HCT116 (cell line): ENCODE measurements at regions not wholly inside any gene's neighbourhood (a gene's known extent, or its start where the extent isn't known, plus 50 kb on each side); places are given as distances from the start of the nearest gene placed in this dataset.

Source experiments
- ATAC-seq: fragments of 200-7000 bp; cut with Tn5 transposase; 2 replicates; pipeline ENCODE4 v1.9.1; 2020; ENCODE audit warnings: mild to moderate bottlenecking, moderate library complexity
- BruUV-seq: library from RNA; stranded (reverse); fragments of 400-500 nt; replicated peaks from 2 replicates; lab custom pipeline; 2021; lab: Mats Ljungman, UMichigan
- CTCF ChIA-PET: fragments of 300-600 bp; sonication (Branson Sonifier 250); formaldehyde crosslinking; loops from one replicate; lab custom pipeline; 2021; ENCODE audit warnings: antibody characterized with exemption; lab: Charles Lee
- POLR2A ChIA-PET: fragments of 300-600, 350-600 bp; sonication (Branson Sonifier 250); formaldehyde crosslinking; loops from one replicate; lab custom pipeline; 2021; ENCODE audit warnings: antibody characterized with exemption; lab: Charles Lee
- RAD21 ChIA-PET, 2 experiments: fragments of 300-600 bp; sonication (Branson Sonifier 250); formaldehyde crosslinking; loops; one replicate each; lab custom pipeline; 2023; ENCODE audit warnings: low total read pairs in 2 of 2; ENCODE audit not compliant: uncharacterized antibody in 2 of 2, unreplicated experiment in 2 of 2, low non-redundant PET in 1 of 2; lab: Charles Lee
- DNase-seq: peaks from one replicate; pipeline ENCODE4 v3.0.0-alpha.2; 2010; ENCODE audit warnings: low read depth, low spot score
- H2AFZ ChIP-seq: fragments of 200-600 bp; shearing (Covaris generic), sonication (generic); 2 replicates; pipeline ENCODE4 v1.6.1; 2017; ENCODE audit warnings: low read depth, mixed run types, mixed read lengths, antibody characterized with exemption, low read length; ENCODE audit not compliant: poor library complexity, severe bottlenecking
- H3K27ac ChIP-seq: 2 replicates; pipeline ENCODE4 v1.5.1; 2012; ENCODE audit warnings: low read depth, low read length
- H3K27me3 ChIP-seq: fragments of 200-600 bp; sonication (generic); 2 replicates; pipeline ENCODE4 v1.6.1; 2016; ENCODE audit warnings: mixed run types, low read length, mixed read lengths; ENCODE audit not compliant: insufficient read depth
- H3K36me3 ChIP-seq, 2 experiments: fragments of 200-500 bp in 1 of 2; fragments of 200-600 bp in 1 of 2; sonication (Bioruptor generic) in 1 of 2; sonication (generic) in 1 of 2; 2 replicates each; pipeline versions ENCODE4 v1.5.1 to v1.6.1; 2014 to 2016; ENCODE audit warnings: low read length in 2 of 2, inconsistent platforms in 1 of 2, mixed read lengths in 1 of 2, mixed run types in 1 of 2; ENCODE audit not compliant: insufficient read depth in 2 of 2, control insufficient read depth in 1 of 2
- H3K4me1 ChIP-seq, 2 experiments: fragments of 200-600 bp in 1 of 2; sonication (generic) in 1 of 2; 2 replicates each; pipeline versions ENCODE4 v1.5.1 to v1.6.1; 2012 to 2017; ENCODE audit warnings: low read length in 2 of 2, inconsistent platforms in 1 of 2, mild to moderate bottlenecking in 1 of 2, mixed read lengths in 1 of 2, mixed run types in 1 of 2, moderate library complexity in 1 of 2; ENCODE audit not compliant: insufficient read depth in 2 of 2, control insufficient read depth in 1 of 2
- H3K4me2 ChIP-seq: fragments of 200-600 bp; sonication (generic); 2 replicates; pipeline ENCODE4 v1.6.1; 2017; ENCODE audit warnings: mixed run types, low read length, mixed read lengths
- H3K4me3 ChIP-seq, 2 experiments: fragments of 200-600 bp in 1 of 2; sonication (generic) in 1 of 2; replicated peaks in 1 of 2; 2 replicates each; pipeline ENCODE4 v1.5.1; 2011 to 2016; ENCODE audit warnings: low read length in 2 of 2, control low read depth in 1 of 2, low read depth in 1 of 2, mild to moderate bottlenecking in 1 of 2, mixed read lengths in 1 of 2, mixed run types in 1 of 2
- H3K79me2 ChIP-seq: fragments of 200-600 bp; sonication (generic); 2 replicates; pipeline ENCODE4 v1.6.1; 2017; ENCODE audit warnings: mild to moderate bottlenecking, mixed run types, low read length, moderate library complexity, mixed read lengths; ENCODE audit not compliant: insufficient read depth
- H3K9ac ChIP-seq: fragments of 200-600 bp; sonication (generic); 2 replicates; pipeline ENCODE4 v1.6.1; 2016; ENCODE audit warnings: low read length, mixed read lengths
- H3K9me2 ChIP-seq: fragments of 200-600 bp; sonication (generic), shearing (Covaris generic); 2 replicates; pipeline ENCODE4 v1.6.1; 2017; ENCODE audit warnings: mixed run types, mild to moderate bottlenecking, moderate library complexity; ENCODE audit not compliant: insufficient read depth
- H3K9me3 ChIP-seq, 2 experiments: fragments of 200-500 bp in 1 of 2; fragments of 200-600 bp in 1 of 2; sonication (Bioruptor generic) in 1 of 2; sonication (generic) in 1 of 2; 2 replicates each; pipeline ENCODE4 v1.6.1; 2014 to 2017; ENCODE audit warnings: low read length in 2 of 2, mixed read lengths in 2 of 2, inconsistent platforms in 1 of 2, low read depth in 1 of 2, mild to moderate bottlenecking in 1 of 2, mixed run types in 1 of 2, moderate library complexity in 1 of 2; ENCODE audit not compliant: control insufficient read depth in 1 of 2, insufficient read depth in 1 of 2
- H4K20me1 ChIP-seq: fragments of 200-600 bp; sonication (generic), shearing (Covaris generic); 2 replicates; pipeline ENCODE4 v1.6.1; 2017; ENCODE audit warnings: mixed run types, mild to moderate bottlenecking, moderate library complexity; ENCODE audit not compliant: insufficient read depth
- ATF3 ChIP-seq: IDR thresholded peaks from 2 replicates; pipeline ENCODE4 v1.6.1; 2012
- CTCF ChIP-seq, 3 experiments: fragments of 200-600 bp in 1 of 3; sonication (generic) in 1 of 3; IDR thresholded peaks in 2 of 3; conservative IDR thresholded peaks in 1 of 3; 2 replicates each; pipeline ENCODE4 v1.5.1; 2012 to 2017; ENCODE audit warnings: low read depth in 2 of 3, low read length in 2 of 3, antibody characterized with exemption in 1 of 3, borderline replicate concordance in 1 of 3, control low read depth in 1 of 3, mild to moderate bottlenecking in 1 of 3, mixed read lengths in 1 of 3, mixed run types in 1 of 3, moderate library complexity in 1 of 3; ENCODE audit not compliant: insufficient read depth in 1 of 3
- ELF1 ChIP-seq: IDR thresholded peaks from 2 replicates; pipeline ENCODE4 v1.6.1; 2012; ENCODE audit warnings: low read depth, borderline replicate concordance
- MAX ChIP-seq: IDR thresholded peaks from 2 replicates; pipeline ENCODE4 v1.6.1; 2012
- REST ChIP-seq: IDR thresholded peaks from 2 replicates; pipeline ENCODE4 v1.6.1; 2012; ENCODE audit warnings: low read depth
- SIN3A ChIP-seq: IDR thresholded peaks from 2 replicates; pipeline ENCODE4 v1.6.1; 2012; ENCODE audit warnings: low read depth
- SRF ChIP-seq: IDR thresholded peaks from 2 replicates; pipeline ENCODE4 v1.6.1; 2012; ENCODE audit warnings: low read depth
- TCF7L2 ChIP-seq: IDR thresholded peaks from 2 replicates; pipeline ENCODE4 v1.7.0; 2011; ENCODE audit warnings: borderline replicate concordance, inconsistent platforms; ENCODE audit not compliant: insufficient read depth, insufficient read length; ENCODE audit errors: extremely low read depth
- YY1 ChIP-seq: IDR thresholded peaks from 2 replicates; pipeline ENCODE4 v1.6.1; 2011; ENCODE audit warnings: low read length, low read depth, moderate library complexity, mild to moderate bottlenecking; ENCODE audit not compliant: insufficient replicate concordance; ENCODE audit errors: extremely low read depth
- ZFX ChIP-seq: fragments of 450-650 bp; IDR thresholded peaks from 2 replicates; pipeline ENCODE4 v1.6.1; 2017
- ZNF274 ChIP-seq: fragments of 200-500 bp; sonication (Bioruptor generic); IDR thresholded peaks from 2 replicates; pipeline ENCODE4 v1.6.1; 2014; ENCODE audit warnings: mild to moderate bottlenecking, low read depth, low read length, inconsistent platforms
- intact Hi-C: fragments of 100-400 bp; cut with micrococcal nuclease; formaldehyde crosslinking; loops from 2 replicates; pipeline ENCODE4 v1.10.0; 2022

GRCh38 chr9:20037699-20038098, 248.9 kb upstream of the SLC24A2 start:
- H3K9me2 ChIP-seq = no peaks in the 10 kb centered on the region
- no peaks in the 10 kb centered on the region for H3K79me2 ChIP-seq
- H2AFZ ChIP-seq = no peak overlapping the region
- POLR2A ChIA-PET = no interaction called here
- CTCF ChIA-PET = no interaction called here
- no peak for TF ChIP-seq YY1
- TF ChIP-seq SIN3A = no peak
- TF ChIP-seq SRF = no peak
- TF ChIP-seq CTCF (IDR thresholded peaks at IDR 0.05 in 2 of 3, conservative IDR thresholded peaks at IDR 0.05 in 1 of 3; ENCODE audit: borderline replicate concordance in 1 of 3, insufficient read depth in 1 of 3, low read depth in 2 of 3, low read length in 2 of 3) = no peak
- TF ChIP-seq REST = no peak
- TF ChIP-seq ELF1 = no peak
- TF ChIP-seq ZFX = no peak
- no peak for TF ChIP-seq ATF3
- TF ChIP-seq ZNF274 = no peak
- TF ChIP-seq MAX = no peak
- TF ChIP-seq TCF7L2 = no peak
- DNase-seq (no peak), ATAC-seq (no peak)
- no peak overlapping the region for H3K27ac ChIP-seq
- intact Hi-C loops = no loop called here
- no peak overlapping the region for H3K4me2 ChIP-seq
- no peak overlapping the region for H3K9ac ChIP-seq
- H3K4me1 ChIP-seq = no peaks in the 10 kb centered on the region
- no TSS peak for BruUV-seq
- peaks cover 5% of the 10 kb centered on the region for H3K27me3 ChIP-seq
- no peaks in the 10 kb centered on the region for H3K36me3 ChIP-seq
- RAD21 ChIA-PET = no interaction called here
- H3K9me3 ChIP-seq = no peaks in the 10 kb centered on the region
- H3K4me3 ChIP-seq = no peak overlapping the region
- H4K20me1 ChIP-seq = no peaks in the 10 kb centered on the region
